Stomach (tissue), 8 donors: ENCODE measurements at regions not wholly inside any gene's neighbourhood (a gene's known extent, or its start where the extent isn't known, plus 50 kb on each side); places are given as distances from the start of the nearest gene placed in this dataset.
"Not testable (repeated sequence)": the region's sequence is repeated elsewhere in the genome, so short reads cannot be mapped to it uniquely, and the experiment has no call there.

Experiments used
- DNase-seq, 2 donors: peaks; one replicate each; pipeline versions ENCODE4 v3.0.0 to v3.0.0-alpha.2; 2013 to 2019
- H3K27ac ChIP-seq, 5 donors: fragments of 200-600 bp in 4 of 5; sonication (generic) in 4 of 5; one replicate each; pipeline ENCODE4 v1.5.1; 2013 to 2019; ENCODE audit warnings: mild to moderate bottlenecking in 1 of 5, moderate library complexity in 1 of 5
- H3K27me3 ChIP-seq, 3 donors: fragments of 200-600 bp; sonication (generic); one replicate each; pipeline ENCODE4 v1.5.1; 2017 to 2019; ENCODE audit warnings: mixed run types in 1 of 3
- H3K36me3 ChIP-seq, 4 donors: fragments of 200-600 bp; sonication (generic); 1 replicate in 3 of 4; 2 replicates in 1 of 4; pipeline ENCODE4 v1.5.1; 2016 to 2019
- H3K4me1 ChIP-seq, 4 donors: fragments of 200-600 bp; sonication (generic); one replicate each; pipeline ENCODE4 v1.5.1; 2016 to 2019
- H3K4me3 ChIP-seq, 4 donors: fragments of 200-600 bp; sonication (generic) in 3 of 4; one replicate each; pipeline ENCODE4 v1.5.1; 2016 to 2019; ENCODE audit warnings: mild to moderate bottlenecking in 1 of 4
- H3K9me3 ChIP-seq, 4 donors: fragments of 200-600 bp; sonication (generic); one replicate each; pipeline ENCODE4 v1.5.1; 2016 to 2019
- CTCF ChIP-seq, 7 experiments: fragments of 450-650 bp in 4 of 7; fragments of 200-600 bp in 3 of 7; sonication (generic) in 3 of 7; IDR thresholded peaks; one replicate each; pipeline ENCODE4 v1.5.1; 2016 to 2019; ENCODE audit warnings: antibody characterized with exemption in 7 of 7, control low read depth in 2 of 7, mild to moderate bottlenecking in 1 of 7
- EP300 ChIP-seq: sonication (generic); formaldehyde crosslinking; IDR thresholded peaks from one replicate; pipeline ENCODE4 v1.6.1; 2017; ENCODE audit warnings: antibody characterized with exemption
- POLR2A ChIP-seq, 4 donors: fragments of 450-650 bp; IDR thresholded peaks; one replicate each; pipeline ENCODE4 v1.6.1; 2016; ENCODE audit warnings: antibody characterized with exemption in 4 of 4, control low read depth in 2 of 4, mild to moderate bottlenecking in 1 of 4, moderate library complexity in 1 of 4
- POLR2AphosphoS5 ChIP-seq, 3 donors: sonication (generic); formaldehyde crosslinking; IDR thresholded peaks; one replicate each; pipeline ENCODE4 v1.6.1; 2016; ENCODE audit warnings: antibody characterized with exemption in 3 of 3
- WGBS, 5 donors: extraction: QIAGEN DNeasy Blood & Tissue Kit in 3 of 5; methylation state at CpG; one replicate each; pipeline versions ENCODE4 v1.1.5 to v1.1.7; 2013 to 2018; 5-methylcytosine and 5-hydroxymethylcytosine counted together
- intact Hi-C: fragments of 100-400 bp; cut with DNase I; formaldehyde crosslinking; loops from one replicate; pipeline ENCODE4 v1.15.1; 2023; ENCODE audit warnings: low total_unique reads
- donor health status: healthy with polysubstance abuse.
- donor health status: Bipolar disorder and iron deficiency.
- donor health status: healthy.

GRCh38 chr2:144983107-144983506, 463.2 kb upstream of the ZEB2 start:
- Histone ChIP-seq H3K27me3 (no peaks in the 10 kb centered on the region), H3K4me3 (no peak overlapping the region), H3K36me3 (no peaks in the 10 kb centered on the region), H3K9me3 (peaks cover 0 to 4% (median 0%) of the 10 kb centered on the region in 4 donors), H3K4me1 (no peaks in the 10 kb centered on the region), H3K27ac (no peak overlapping the region)
- DNase-seq = no peak
- WGBS, 5 donors = 62 to 85% (median 72%) methylated on average over 2 of the region's 2 CpGs
- TF ChIP-seq EP300 (no peak), POLR2A (IDR thresholded peaks at IDR 0.05) (no peak), POLR2AphosphoS5 (IDR thresholded peaks at IDR 0.05) (no peak), CTCF (IDR thresholded peaks at IDR 0.05) (no peak)
- intact Hi-C loops = no loop called here

- H3K9me3 ChIP-seq = peaks cover 0 to 4% (median 0%) of the 10 kb centered on the region in 4 donors
- TF ChIP-seq EP300 = no peak
- 45 to 77% (median 64%) methylated on average over 2 of the region's 2 CpGs for WGBS, 5 donors
- H3K4me3 ChIP-seq = no peak overlapping the region
- intact Hi-C loops = no loop called here
- H3K27me3 ChIP-seq = no peaks in the 10 kb centered on the region
- no peak overlapping the region for H3K27ac ChIP-seq
- DNase-seq = no peak
- H3K36me3 ChIP-seq = no peaks in the 10 kb centered on the region
- no peaks in the 10 kb centered on the region for H3K4me1 ChIP-seq
Observed at GRCh38 chr2:144982481-144982880, 462.6 kb upstream of the ZEB2 start.

GRCh38 chr2:144975881-144976280, 456.0 kb upstream of the ZEB2 start:
- no peak overlapping the region for H3K27ac ChIP-seq
- H3K4me1 ChIP-seq = no peaks in the 10 kb centered on the region
- no peak for TF ChIP-seq POLR2AphosphoS5 (IDR thresholded peaks at IDR 0.05)
- no peak for TF ChIP-seq POLR2A (IDR thresholded peaks at IDR 0.05)
- no peak for TF ChIP-seq CTCF (IDR thresholded peaks at IDR 0.05)
- TF ChIP-seq EP300 = no peak
- intact Hi-C loops = no loop called here
- WGBS, 5 donors = 78 to 92% (median 89%) methylated on average over 3 of the region's 3 CpGs
- no peak for DNase-seq
- H3K27me3 ChIP-seq = peaks cover 0 to 4% (median 0%) of the 10 kb centered on the region in 3 donors
- H3K9me3 ChIP-seq = no peaks in the 10 kb centered on the region
- H3K36me3 ChIP-seq = no peaks in the 10 kb centered on the region
- no peak overlapping the region for H3K4me3 ChIP-seq

- no peak overlapping the region for H3K4me3 ChIP-seq
- DNase-seq = no peak
- peaks cover 0 to 17% (median 15%) of the 10 kb centered on the region in 4 donors for H3K9me3 ChIP-seq
- no peaks in the 10 kb centered on the region for H3K36me3 ChIP-seq
- H3K27ac ChIP-seq = no peak overlapping the region
- TF ChIP-seq EP300 (no peak), CTCF (IDR thresholded peaks at IDR 0.05) (no peak), POLR2A (IDR thresholded peaks at IDR 0.05) (no peak), POLR2AphosphoS5 (IDR thresholded peaks at IDR 0.05) (no peak)
- WGBS, 5 donors = 75 to 79% (median 77%) methylated on average over 3 of the region's 3 CpGs
- H3K27me3 ChIP-seq = peaks cover 0 to 4% (median 0%) of the 10 kb centered on the region in 3 donors
- intact Hi-C loops = no loop called here
- H3K4me1 ChIP-seq = no peaks in the 10 kb centered on the region
Observed at GRCh38 chr2:144972676-144973075, 452.8 kb upstream of the ZEB2 start.

- Histone ChIP-seq H3K36me3 (no peaks in the 10 kb centered on the region), H3K27ac (no peak overlapping the region), H3K4me1 (no peaks in the 10 kb centered on the region), H3K27me3 (peaks cover 0 to 4% (median 0%) of the 10 kb centered on the region in 3 donors), H3K4me3 (no peak overlapping the region), H3K9me3 (peaks cover 0 to 17% (median 15%) of the 10 kb centered on the region in 4 donors)
- intact Hi-C loops = no loop called here
- 68 to 77% (median 75%) methylated on average over 6 of the region's 6 CpGs for WGBS, 5 donors
- no peak for TF ChIP-seq EP300
- no peak for DNase-seq
Observed at GRCh38 chr2:144971786-144972335, 451.9 kb upstream of the ZEB2 start.

GRCh38 chr2:144970410-144970809, 450.5 kb upstream of the ZEB2 start:
- H3K27ac ChIP-seq, H3K4me3 ChIP-seq, H3K4me1 ChIP-seq, DNase-seq, intact Hi-C loops, H3K27me3 ChIP-seq, H3K36me3 ChIP-seq: not testable (repeated sequence)
- H3K9me3 ChIP-seq = peaks cover 0 to 25% (median 18%) of the 10 kb centered on the region in 4 donors
- 63 to 100% (median 85%) methylated on average over 1 of the region's 1 CpG for WGBS, 5 donors

GRCh38 chr2:144969564-144969963, 449.6 kb upstream of the ZEB2 start:
- H3K4me1 ChIP-seq, H3K27ac ChIP-seq, H3K27me3 ChIP-seq, intact Hi-C loops, H3K36me3 ChIP-seq, H3K4me3 ChIP-seq, DNase-seq: not testable (repeated sequence)
- peaks cover 0 to 31% (median 22%) of the 10 kb centered on the region in 4 donors for H3K9me3 ChIP-seq
- 63 to 90% (median 79%) methylated on average over 1 of the region's 1 CpG for WGBS, 5 donors
